Hematopoietic multipotent progenitor cell treated with erythropoietin and hydrocortisone succinate and interleukin-3 and kit ligand, for 4 days (in vitro differentiated cells): ENCODE measurements at regions not wholly inside any gene's neighbourhood (a gene's known extent, or its start where the extent isn't known, plus 50 kb on each side); places are given as distances from the start of the nearest gene placed in this dataset.
"Not testable (repeated sequence)": the region's sequence is repeated elsewhere in the genome, so short reads cannot be mapped to it uniquely, and the experiment has no call there.

Experiments
- DNase-seq: peaks from one replicate; pipeline ENCODE4 v3.0.0-alpha.2; 2015

DNA sequence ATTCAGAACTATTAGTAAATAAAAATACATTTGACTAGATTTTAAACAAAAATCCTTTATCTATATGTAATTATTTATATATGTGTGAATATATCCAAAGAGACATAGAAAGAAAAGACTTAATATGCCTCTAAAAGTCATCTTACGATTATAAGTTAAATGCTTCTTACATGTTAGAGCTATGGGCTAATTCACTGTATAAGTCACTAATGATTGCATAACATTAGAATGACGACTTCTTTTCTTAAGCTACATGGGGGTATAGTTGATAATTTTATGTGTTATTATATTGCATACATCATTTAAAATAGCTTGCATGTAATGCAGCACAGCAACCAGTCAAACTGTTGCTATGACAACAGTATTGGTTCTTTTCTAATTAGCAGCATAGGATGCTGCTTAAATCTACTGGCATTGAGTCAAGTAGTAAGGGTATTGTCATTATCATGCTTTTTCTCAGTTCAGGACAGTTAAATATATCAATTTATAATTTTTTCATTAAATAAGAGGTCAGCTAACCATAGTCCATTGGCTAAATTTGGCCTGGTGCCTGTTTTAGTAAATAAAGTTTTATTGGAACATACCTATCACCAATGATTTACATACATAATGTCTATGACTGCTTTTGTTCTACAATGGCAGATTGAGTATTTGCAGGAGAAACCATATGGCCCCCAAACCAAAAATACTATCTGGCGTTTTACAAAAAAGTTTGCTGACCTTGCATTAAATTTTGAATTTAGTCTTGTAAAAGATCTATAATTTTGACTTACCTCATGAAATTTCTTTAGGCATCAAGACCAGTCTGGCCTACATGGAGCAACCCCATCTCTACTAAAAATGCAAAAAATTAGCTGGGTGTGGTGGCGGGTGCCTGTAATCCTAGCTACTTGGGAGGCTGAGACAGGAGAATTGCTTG, 207.7 kb upstream of the ZSWIM2 start:
- DNase-seq = no peak

DNA sequence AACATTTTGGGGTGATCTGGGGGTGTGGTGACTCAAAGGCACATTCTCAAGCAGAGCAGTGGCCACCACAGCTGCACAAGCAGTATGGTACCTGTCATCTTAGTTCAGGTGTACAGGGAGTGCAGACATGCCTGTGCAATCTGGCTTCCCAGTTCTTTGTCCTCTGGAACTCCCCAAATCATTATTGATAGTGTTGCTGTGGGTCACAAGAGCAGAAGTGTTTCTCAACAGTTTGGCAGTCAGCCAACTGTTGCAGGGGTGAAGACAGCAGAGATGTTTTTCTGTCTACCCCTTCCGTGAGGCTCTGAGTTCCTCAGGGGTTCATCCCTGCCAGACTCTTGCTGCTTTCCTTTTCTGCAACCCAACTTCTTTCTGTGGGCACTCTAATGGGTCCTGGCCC, 206.5 kb upstream of the ZSWIM2 start:
- DNase-seq = peak; percentile 58

DNA sequence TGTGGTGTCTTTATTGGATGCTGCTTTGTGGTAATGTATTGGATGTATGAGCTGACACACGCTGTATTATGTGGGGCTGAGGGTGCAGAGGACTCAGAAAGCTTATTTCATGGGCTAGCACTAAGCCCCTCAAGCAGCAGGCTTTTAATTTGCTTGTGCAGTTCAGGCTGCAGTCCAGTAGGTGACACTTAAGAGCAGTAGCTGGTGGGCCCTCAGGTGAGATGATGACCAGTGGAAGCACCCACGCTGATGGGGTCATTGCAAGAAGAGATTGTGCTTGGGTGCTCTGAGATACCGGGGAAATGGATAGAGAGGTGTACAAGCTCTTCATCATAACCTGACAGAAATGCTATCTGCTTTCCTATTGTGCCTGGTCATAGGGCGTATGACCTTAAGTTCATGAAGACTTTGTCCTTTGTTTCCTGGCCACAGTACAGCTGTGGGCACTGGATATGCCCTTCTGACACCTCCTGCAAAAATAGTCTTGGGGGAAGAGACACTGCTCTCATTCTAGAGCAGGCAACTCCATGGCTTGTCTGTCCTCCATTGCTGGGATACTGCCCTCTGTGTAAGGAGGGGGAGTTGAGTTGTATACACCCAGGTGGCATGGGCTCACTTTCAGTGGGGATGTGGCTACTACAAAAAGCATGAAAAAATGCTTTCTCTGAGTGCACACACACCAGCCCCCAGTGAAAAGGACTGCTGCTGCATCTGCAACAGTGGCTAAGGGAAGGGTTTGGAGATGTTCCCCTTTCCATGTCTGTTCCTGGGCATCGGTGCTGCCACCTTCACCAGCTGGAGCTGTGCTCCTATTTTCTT, 205.7 kb upstream of the ZSWIM2 start:
- DNase-seq = peak; percentile 2

DNA sequence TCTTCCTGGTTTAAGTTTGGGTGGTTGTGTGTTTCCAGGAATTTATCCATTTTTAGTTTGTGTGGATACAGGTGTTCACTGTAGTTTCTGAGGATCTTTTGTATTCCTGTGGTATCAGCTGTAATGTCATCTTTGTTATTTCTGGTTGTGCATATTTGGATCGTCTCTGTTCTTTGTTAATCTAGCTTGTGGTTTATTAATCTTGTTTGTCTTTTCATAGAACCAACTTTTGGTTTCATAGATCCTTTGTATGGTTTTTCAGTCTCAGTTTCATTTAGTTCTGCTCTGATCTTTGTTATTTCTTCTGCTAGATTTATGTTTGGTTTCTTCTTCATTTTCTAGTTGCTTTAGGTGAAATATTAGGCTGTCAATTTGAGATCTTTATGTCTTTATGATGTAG, 202.4 kb upstream of the ZSWIM2 start:
- no peak for DNase-seq

DNA sequence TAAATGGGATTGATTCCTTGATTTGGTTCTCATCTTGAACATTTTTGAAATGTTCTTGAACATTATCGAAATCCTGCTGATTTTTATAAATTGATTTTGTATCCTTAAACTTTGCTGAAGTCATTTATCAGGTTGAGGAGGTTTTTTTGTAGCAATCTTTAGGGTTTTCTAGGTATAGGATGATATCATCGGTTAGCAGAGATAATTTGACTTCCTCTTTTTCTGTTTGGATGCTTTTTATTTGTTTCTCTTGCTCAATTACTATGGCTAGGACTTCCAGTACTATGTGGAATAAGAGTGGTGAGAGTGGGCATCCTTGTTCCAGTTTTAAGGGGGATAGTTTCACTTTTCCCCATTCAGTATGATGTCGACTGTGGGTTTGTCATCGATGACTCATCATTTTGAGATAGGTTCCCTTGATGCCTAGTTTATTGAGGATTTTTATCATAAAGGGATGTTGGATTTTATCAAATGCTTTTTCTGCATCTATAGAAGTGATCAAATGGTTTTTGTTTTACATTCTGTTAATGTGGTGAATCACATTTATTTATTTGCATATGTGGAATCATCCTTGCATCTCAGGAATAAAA, 201.5 kb upstream of the ZSWIM2 start:
- peak; percentile 22 for DNase-seq

DNA sequence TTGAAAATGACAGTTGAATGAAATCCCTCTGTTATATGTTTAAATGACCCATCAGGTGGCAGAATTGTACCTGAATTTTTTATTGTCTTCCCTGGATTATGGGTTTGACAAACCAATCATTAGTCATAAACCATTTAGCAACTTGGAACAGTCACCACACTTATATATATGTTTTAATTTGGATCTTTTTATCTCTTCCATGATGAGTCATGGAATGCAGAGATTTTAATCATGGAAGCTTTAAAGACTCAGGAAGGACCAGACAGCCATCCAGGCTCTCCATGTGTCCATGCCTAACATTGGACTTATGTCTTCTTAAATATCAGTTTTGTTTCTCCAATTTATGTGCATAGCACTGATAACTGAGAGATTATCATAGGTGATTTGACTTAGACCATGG, 188.3 kb upstream of the ZSWIM2 start:
- no peak for DNase-seq

DNA sequence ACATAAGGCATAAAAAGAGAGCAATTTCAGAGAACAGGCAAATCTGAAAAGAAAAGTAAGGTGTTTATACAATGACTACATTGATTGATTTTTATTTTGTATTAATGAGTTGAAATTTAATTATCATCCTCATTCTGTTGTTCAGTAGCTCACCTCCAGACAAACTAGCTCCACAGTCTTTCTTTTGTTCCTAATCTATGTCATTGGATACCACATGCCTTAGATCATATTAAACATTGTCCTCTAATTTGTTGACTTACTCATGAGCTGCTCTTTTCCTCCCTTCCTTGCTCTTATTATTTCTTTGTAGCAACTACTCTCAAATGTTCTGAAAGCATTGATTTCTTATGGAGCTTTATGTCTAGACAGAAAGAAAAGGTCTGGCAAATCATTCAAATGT, 185.5 kb upstream of the ZSWIM2 start:
- no peak for DNase-seq

DNA sequence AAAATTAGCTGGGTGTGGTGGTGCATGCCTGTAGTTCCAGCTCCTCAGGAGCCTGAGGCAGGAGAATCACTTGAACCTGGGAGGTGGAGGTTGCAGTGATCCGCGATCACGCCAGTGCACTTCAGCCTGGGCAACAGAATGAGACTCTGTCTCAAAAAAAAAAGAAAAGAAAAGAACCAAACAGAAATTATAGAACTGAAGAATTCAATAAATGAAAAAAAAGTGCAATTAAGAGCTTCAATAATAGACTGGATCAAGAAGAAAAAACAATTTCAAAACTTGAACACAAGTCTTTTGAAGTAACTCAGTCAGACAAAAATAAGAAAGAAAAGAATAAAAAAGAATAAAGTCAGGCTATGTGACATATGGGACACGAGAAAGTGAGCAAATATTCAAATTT, 175.8 kb upstream of the ZSWIM2 start:
- no peak for DNase-seq

DNA sequence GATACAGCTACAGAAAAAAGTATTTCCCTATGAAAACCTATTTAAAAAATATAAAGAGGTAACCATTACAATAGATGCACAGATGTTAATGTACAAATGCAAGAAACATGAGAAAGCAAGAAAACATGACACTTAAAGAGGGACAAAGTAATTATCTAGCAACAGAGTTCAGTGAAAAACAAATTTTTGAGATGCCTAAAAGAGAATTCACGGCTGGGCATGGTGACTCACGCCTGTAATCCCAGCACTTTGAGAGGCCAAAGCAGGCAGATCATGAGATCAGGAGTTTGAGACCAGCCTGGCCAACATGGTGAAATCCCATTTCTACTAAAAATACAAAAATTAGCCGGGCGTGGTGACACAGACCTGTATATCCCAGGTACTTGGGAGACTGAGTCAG, 175.0 kb upstream of the ZSWIM2 start:
- not testable (repeated sequence) for DNase-seq

DNA sequence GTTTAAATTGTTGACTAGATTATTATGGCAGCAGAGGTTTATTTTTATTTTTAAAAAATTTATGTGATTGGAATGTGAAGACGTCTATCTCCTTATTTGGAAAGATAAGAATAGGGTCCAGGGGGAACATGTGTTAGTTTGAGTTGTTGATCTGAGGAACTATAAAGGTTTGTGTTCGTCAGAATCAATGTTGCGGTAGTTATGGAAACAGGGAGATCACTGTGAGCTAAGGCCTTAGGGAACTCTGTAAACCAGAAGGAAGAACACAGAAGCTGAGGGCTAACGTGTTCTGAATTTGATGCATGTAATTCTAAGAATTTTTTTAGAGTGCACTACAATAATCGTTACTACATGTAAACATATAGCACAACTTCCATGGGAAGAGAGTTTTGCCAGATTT, 168.5 kb upstream of the ZSWIM2 start:
- no peak for DNase-seq

DNA sequence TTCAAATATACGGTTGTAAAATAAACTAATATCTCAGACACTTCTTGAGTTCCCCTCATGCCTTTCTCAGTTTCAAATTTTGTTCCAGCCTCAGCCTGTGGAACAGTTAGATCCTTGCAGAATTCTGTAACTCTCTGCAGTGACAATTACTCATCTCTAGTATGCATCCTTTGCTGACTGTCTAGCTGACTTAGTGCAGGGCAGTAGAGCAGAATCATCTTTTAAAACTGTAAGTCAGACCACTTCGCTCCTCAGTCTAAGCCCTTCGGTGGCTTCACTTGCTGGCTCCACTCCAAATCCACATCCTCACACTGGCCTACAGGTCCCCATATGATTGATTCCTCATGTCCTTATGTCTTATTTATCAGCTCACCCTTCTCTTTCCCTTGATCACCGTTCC, 164.1 kb upstream of the ZSWIM2 start:
- DNase-seq = no peak

DNA sequence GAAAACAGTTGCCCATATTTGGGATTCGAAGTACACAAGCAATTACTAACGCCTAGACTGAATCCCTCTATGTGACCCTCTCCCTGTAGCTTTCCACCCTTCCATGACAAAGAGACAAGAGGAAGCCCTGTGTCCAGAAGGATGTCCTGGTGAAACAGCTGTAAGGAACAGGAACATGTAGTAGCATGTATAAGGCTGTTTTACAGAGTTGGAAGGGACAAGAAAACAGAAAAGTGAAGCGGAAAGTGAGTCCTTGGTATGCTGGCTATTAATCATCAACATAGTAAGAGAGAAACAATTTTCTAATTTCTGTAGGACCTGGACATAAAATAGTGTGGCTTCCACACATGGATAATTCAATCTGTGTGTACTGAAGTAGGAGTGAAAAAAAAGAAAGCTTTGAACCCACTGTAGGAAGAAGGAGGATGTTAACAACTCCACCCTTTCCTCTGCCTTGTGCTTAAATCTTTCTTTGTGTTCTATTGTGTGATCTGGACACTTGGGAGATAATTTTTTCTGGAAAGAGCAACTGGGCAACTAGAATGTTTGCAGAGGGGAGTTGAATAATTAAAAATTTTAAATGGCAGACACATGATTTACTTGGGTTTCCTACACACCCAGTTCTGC, 162.3 kb upstream of the ZSWIM2 start:
- no peak for DNase-seq

DNA sequence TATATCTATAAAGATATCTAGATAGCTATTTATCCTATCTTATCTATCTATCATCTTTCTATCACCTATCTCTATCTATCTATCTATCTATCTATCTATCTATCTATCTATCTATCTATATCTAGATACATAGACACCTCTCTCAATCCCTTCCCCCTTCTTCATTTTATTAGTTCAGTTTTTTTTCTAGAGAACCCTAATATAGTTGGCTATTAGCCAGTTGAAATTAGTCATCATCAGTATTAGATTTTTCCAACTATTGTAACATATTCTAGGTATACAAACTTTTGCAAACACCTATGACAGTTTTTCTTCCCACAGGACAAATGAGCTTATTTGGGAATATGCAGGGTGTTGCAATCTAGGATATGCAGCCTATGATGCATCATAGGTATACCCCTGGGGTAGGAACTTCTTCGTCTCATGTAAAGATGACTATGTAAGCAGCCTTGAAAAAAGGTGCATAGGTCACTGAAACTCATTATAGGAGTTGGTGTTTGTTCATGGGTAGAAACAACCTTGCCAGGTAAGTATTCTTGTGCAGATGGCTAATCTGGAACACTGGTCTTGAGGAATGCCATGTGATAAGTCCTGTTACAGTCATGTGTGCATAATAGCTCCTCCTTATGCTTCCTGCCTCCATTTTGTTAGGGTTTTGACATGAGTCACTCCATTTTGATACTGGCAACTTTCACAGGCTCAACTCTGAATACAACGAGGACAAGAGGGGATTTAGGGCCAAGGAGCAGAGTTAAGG, 160.7 kb upstream of the ZSWIM2 start:
- no peak for DNase-seq

DNA sequence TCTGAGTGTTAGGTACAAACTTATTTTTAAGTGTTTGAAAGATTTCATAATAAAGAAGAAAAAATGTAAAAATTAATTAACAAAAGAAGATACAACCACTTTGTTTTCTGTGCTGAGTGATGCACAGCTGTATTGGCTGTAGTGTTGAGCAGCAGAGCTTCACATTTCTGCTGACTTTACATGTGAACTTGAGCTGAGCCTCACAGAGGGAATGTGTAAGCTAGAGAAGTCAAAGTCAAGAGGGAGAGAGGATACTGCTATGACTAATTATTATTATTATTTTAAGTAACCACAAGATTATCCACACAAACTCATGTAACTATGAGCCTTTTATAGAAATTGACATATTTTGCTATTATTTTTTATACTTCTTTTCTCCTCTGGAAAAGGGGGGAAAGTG, 159.1 kb upstream of the ZSWIM2 start:
- DNase-seq = no peak

DNA sequence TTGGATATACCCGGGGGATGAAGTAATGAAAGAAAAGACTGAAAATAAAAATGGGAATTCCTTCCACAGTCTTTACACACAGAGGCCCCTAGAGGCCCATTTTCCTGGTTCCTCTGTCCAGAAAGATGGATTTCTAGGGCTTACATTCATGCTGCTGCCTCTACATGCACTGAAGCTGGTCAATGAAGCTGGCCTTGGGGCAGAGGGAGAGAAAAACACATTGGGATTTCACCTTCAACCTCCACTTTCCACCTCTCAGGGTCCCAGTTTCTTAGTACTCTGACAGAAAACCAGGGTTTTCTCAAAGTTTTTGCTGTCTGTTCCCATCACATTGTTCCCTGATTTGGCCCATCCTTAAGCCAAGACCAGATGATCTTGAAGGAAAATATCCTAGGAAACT, 154.6 kb upstream of the ZSWIM2 start:
- DNase-seq = no peak

DNA sequence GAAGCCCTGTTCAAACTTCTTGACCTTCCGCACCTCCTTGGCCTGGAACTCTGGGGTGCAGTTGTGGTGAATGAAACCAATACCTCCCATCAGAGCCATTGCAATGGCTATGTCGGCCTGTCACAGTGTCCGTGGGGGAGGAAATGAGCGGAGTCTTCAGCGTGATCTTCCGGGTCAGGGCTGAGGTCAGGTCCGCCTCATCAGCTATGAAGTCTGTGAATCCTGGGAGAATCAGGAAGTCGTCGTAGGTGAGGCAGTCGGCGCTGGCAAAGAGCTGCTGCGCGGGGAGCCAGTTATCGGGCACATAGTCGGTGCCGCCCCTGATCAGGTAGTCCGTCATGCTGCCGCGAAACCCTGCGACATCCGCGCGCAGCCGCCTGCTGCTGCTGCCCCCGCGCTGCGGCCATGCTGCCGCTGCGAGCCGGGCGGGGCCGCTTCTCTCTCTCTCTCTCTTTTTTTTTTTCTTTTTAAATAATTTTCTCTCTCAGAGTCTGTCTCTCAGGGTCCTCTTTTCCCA, 154.1 kb upstream of the ZSWIM2 start:
- peak; percentile 20 for DNase-seq

DNA sequence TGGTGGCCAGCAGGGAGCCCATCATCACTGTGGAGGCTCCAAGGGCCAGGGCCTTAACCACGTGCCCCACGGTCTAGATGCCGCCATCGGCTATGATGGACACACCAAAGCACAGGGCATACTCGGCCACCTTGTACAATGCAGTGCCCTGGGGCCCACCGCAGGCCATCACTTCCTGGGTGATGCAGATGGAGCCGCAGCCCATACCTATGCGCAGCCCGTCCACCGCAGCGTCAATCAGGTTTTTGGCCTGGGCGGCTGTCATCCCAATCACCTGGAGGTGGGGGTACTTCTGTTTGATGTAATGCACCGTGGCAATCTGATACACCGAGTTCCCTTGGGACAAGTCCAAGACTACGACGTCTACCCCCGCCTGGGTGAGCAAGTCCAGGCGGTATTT, 153.3 kb upstream of the ZSWIM2 start:
- no peak for DNase-seq

DNA sequence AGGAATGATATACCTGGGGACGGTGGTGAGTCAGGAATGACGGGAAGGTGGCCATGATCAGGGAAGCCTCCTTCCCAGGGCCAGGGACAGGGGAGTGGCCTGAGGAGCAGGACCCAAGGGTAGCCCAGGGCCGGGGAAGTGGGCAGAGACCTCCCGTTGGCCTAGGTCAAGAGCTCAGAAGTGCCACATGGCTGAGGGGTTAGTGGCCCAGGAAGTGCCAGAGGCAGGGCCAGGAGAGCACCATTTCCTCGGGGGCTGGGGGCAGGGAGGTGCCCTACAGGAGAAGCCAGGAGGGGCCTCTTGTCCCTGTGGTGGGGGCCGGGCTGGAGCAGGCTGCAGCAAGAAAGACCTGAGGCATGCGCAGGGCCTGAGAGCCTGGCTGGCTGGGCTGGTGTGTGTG, 152.3 kb upstream of the ZSWIM2 start:
- DNase-seq = no peak

DNA sequence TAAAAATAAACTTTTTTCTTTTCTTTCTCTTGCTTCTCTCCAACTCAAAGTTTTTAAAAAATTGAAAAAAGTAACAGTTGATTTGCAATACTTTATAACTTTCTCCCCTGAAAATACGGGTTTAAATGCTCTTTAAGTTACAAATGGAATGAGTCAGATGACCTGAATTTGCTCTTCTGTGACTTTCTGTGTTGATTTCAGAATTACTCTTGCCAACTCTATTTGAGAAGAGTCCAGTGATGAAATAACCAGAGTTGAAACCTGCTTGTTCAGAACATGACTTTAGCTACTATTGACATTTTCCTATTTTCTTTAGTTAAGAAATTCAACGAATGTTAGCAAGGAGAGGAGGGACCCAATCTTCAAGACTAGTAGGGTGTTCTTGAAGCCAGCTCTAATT, 146.1 kb upstream of the ZSWIM2 start:
- no peak for DNase-seq

DNA sequence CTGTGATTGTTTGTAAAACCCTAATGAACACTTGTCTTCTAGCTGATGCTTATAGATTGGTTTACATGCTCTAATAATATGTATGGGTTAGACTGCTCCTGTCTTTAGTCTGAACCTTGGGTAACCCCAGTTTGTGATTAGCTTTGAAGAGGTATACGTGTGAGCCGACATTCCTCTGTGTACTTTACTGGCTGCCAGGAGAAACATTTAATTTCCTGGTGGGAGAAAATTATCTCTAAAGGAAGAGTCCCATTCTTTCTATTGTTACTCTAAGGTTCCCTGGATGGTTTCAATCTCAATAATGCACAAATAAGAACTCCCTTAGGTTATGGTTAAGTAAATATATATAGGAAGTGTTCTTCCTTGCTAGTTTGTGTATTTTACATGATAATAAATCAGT, 143.6 kb upstream of the ZSWIM2 start:
- DNase-seq = no peak

DNA sequence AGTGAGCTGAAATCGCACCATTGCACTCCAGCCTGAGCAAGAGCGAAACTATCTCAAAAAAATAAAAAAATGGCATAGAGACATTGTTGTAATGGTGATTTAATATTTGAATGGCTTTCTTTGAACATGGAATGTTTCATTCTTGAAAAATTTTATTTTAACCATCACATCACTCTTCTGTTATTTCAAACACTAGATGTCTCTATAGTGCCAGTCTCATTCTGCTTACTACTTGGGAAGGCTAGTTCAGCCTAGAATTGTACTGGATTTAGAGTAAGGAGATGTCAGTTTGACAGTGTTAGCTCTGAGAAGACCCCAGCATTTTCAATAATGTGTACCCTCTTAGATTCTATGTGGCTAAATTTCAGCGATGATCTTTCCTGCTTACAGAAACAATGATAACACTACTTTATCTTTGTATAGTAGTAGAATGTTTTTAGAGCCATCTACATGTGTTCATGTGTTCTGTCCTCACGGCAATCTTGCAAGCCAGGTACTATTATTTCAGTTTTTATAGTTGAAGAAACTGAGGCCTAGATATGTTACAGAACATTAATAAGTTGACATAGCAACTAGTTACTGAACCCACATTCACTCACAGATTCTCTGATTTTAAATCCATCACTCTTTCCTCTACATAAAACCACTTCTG, 142.9 kb upstream of the ZSWIM2 start:
- DNase-seq = no peak

DNA sequence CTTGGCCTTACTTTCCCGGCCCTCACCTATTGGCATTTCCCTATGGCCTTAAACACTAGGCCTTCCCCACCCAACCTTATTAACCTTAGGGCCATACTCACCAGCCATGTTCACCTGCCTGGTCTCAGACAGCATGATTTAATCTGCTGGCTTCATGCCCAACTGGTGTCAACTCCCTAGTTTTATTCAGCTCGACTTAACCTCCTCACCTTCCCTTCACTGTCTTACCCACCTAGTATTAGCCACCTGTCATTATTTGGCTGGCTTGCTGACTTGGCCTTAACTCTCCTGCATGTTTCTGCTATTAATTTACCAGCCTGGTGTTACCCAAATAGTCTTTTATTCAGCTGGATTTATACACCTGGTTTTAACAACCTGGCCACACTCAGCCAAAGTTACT, 136.0 kb upstream of the ZSWIM2 start:
- DNase-seq = no peak
